ENCODE measurements at regions not wholly inside any gene's neighbourhood (a gene's known extent, or its start where the extent isn't known, plus 50 kb on each side); places are given as distances from the start of the nearest gene placed in this dataset.
A peak's percentile ranks its signal among the peaks of the same experiment; 100 is the strongest.

DNA sequence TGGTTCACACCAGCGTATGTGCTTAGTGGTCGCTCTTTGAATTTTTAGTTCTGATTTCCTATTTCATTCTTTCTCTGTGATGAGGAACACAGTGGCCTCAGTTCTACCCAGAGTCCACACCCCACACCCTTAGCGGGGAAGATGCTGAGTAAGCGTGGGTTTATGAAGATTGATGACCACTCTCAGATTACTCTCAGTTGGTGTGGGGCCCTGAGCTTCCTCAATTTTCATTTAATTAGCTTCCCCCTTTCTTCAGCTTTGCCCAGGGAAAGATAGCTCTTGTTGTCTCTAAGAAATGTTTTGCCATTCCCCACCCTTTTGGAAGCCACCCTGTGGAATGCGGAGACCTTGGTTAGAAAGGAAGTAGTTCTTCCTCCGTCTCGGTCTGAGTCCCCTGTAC, 299.9 kb upstream of the PROX1 start:
- H2AFZ ChIP-seq (replicated peaks) = no peak overlapping the region
- H3K27ac Mint-ChIP-seq = no peak overlapping the region
- H3K4me3 Mint-ChIP-seq = no peak overlapping the region

DNA sequence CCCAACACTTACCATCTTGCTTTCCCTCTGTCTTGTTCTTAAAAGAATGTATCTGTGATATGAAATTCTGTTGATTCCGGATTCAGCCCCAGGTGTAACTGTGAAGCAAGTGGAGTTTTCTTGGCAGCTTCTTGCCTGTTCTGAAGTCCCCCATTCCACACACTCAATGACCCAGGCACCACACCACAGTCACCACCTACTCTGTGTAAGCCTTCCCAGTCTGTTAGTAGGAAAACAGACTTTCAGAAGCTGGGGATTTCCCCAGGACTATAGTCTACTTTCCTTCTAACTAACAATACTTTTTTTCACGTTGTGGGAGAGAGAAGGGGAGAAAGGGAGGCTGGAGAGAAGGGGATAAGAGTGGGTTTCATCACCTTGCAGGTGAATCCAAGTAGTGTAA, 299.1 kb upstream of the PROX1 start:
- H3K36me3 Mint-ChIP-seq = no peaks in the 10 kb centered on the region
- peaks cover 4% of the 10 kb centered on the region for H3K27me3 Mint-ChIP-seq (ENCODE audit: insufficient read depth, low read depth)
- H3K79me2 ChIP-seq (ENCODE audit: low read depth) = no peaks in the 10 kb centered on the region
- H2AFZ ChIP-seq (replicated peaks) = no peak overlapping the region
- no peak overlapping the region for H3K4me3 Mint-ChIP-seq
- no peaks in the 10 kb centered on the region for H3K9me3 ChIP-seq (ENCODE audit: low read depth)
- H3K4me2 ChIP-seq = no peak overlapping the region
- H3K9ac ChIP-seq = no peak overlapping the region
- H3K27ac ChIP-seq = no peak overlapping the region
- no peaks in the 10 kb centered on the region for H3F3A ChIP-seq (ENCODE audit: low read depth)
- no peak for DNase-seq (ENCODE audit: low spot score)
- H3K4me1 Mint-ChIP-seq = peaks cover 11% of the 10 kb centered on the region
- H3K36me3 ChIP-seq = no peaks in the 10 kb centered on the region
- no peaks in the 10 kb centered on the region for H4K20me1 ChIP-seq (ENCODE audit: low read depth)
- TF ChIP-seq, protein P1, sequence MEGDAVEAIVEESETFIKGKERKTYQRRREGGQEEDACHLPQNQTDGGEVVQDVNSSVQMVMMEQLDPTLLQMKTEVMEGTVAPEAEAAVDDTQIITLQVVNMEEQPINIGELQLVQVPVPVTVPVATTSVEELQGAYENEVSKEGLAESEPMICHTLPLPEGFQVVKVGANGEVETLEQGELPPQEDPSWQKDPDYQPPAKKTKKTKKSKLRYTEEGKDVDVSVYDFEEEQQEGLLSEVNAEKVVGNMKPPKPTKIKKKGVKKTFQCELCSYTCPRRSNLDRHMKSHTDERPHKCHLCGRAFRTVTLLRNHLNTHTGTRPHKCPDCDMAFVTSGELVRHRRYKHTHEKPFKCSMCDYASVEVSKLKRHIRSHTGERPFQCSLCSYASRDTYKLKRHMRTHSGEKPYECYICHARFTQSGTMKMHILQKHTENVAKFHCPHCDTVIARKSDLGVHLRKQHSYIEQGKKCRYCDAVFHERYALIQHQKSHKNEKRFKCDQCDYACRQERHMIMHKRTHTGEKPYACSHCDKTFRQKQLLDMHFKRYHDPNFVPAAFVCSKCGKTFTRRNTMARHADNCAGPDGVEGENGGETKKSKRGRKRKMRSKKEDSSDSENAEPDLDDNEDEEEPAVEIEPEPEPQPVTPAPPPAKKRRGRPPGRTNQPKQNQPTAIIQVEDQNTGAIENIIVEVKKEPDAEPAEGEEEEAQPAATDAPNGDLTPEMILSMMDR (IDR thresholded peaks at IDR 0.05) = no peak
- TF ChIP-seq EZH2 (IDR thresholded peaks at IDR 0.05) = no peak
- no peak for TF ChIP-seq EZH2phosphoT487 (IDR thresholded peaks at IDR 0.05)
- H3K4me3 ChIP-seq = no peak overlapping the region
- no peaks in the 10 kb centered on the region for H3K27me3 ChIP-seq
- no peaks in the 10 kb centered on the region for H3K9me3 Mint-ChIP-seq
- H3K4me1 ChIP-seq = peaks cover 1% of the 10 kb centered on the region
- no peak overlapping the region for H3K27ac Mint-ChIP-seq

More for the DNA sequence above, 299.9 kb upstream of the PROX1 start:
- Histone ChIP-seq H3K4me3 (no peak overlapping the region), H3K27me3 (no peaks in the 10 kb centered on the region), H3K4me2 (no peak overlapping the region), H3K27ac (no peak overlapping the region), H3K9ac (no peak overlapping the region), H3K36me3 (no peaks in the 10 kb centered on the region), H4K20me1 (ENCODE audit: low read depth) (no peaks in the 10 kb centered on the region), H3K4me1 (peaks cover 5% of the 10 kb centered on the region), H3K9me3 (ENCODE audit: low read depth) (no peaks in the 10 kb centered on the region), H3K79me2 (ENCODE audit: low read depth) (no peaks in the 10 kb centered on the region), H3F3A (ENCODE audit: low read depth) (no peaks in the 10 kb centered on the region)
- TF ChIP-seq EZH2phosphoT487 (IDR thresholded peaks at IDR 0.05) (no peak), EZH2 (IDR thresholded peaks at IDR 0.05) (no peak)
- TF ChIP-seq, protein P1 (IDR thresholded peaks at IDR 0.05) = no peak
- Mint-ChIP-seq H3K27me3 (ENCODE audit: insufficient read depth, low read depth) (peaks cover 4% of the 10 kb centered on the region), H3K9me3 (no peaks in the 10 kb centered on the region), H3K4me1 (peaks cover 11% of the 10 kb centered on the region), H3K36me3 (no peaks in the 10 kb centered on the region)
- no peak for DNase-seq (ENCODE audit: low spot score)

DNA sequence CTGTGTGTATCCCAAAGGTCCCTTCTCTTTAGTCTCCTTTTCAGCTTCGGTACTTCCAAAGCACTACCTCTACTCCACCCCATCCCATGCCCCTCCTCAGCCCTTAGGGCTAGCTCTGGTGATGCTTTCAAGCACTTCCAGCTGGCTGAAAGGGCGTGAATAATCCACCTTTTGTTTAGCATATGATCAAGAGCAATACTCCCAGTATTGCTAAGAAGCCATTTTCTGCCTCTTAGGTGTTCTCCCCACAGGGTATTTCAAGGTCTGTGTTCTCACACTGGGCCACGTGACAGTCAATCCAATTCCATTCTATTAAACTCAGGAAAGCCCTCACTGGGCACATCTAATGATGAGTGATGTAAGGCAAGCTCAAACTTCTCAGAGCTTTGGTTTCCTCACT, 298.5 kb upstream of the PROX1 start:
- Histone ChIP-seq H3K4me2 (no peak overlapping the region), H3K36me3 (no peaks in the 10 kb centered on the region), H3K79me2 (ENCODE audit: low read depth) (no peaks in the 10 kb centered on the region), H3K4me1 (peaks cover 7% of the 10 kb centered on the region), H3K4me3 (no peak overlapping the region), H4K20me1 (ENCODE audit: low read depth) (no peaks in the 10 kb centered on the region), H3K27me3 (no peaks in the 10 kb centered on the region), H3K9ac (no peak overlapping the region), H3K9me3 (ENCODE audit: low read depth) (no peaks in the 10 kb centered on the region), H3K27ac (no peak overlapping the region), H3F3A (ENCODE audit: low read depth) (no peaks in the 10 kb centered on the region), H2AFZ (replicated peaks) (no peak overlapping the region)
- Mint-ChIP-seq H3K4me3 (no peak overlapping the region), H3K27me3 (ENCODE audit: insufficient read depth, low read depth) (peaks cover 4% of the 10 kb centered on the region), H3K36me3 (no peaks in the 10 kb centered on the region), H3K4me1 (peaks cover 11% of the 10 kb centered on the region), H3K9me3 (no peaks in the 10 kb centered on the region), H3K27ac (no peak overlapping the region)
- peak; percentile 7 for DNase-seq (ENCODE audit: low spot score)
- TF ChIP-seq EZH2phosphoT487 (IDR thresholded peaks at IDR 0.05) (no peak), EZH2 (IDR thresholded peaks at IDR 0.05) (no peak)
- TF ChIP-seq, protein P1 (IDR thresholded peaks at IDR 0.05) = no peak

All from neural progenitor cell (in vitro differentiated cells).